ENCODE measurements at regions not wholly inside any gene's neighbourhood (a gene's known extent, or its start where the extent isn't known, plus 50 kb on each side); places are given as distances from the start of the nearest gene placed in this dataset.

DNA sequence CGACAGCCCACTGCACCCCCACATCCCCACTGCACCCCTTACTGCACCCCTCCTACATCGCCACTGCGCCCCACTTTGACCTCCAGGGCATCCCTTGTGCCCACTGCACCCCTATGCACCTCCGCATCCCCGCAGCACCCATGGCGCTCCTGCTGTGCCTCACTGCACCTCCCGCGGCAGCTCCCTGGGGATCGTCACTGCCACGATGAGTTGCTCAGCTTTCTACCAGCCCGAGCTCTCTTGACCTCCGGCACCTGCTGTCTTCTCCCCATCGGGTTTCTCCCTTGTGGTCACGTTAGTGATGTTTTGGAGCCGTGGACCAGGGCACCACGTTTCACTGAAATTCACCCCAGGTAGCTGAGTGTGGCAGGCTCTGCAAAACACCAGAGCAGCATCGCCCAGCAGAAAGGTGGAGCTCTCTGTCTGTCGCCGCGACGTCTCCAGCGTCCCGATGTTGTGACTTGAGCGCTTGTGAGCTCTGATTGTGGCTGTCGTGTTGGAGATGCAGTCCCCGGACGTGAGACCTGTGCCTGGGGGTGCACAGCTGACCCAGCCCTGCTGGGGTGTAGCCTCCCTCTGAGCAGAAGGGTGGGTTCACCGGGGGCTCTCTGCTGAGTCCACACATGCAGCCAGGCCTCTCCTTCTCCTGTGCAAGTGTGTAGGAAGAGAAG is 147.7 kb downstream of the DNAJB6 start:
- TF ChIP-seq, protein P1, sequence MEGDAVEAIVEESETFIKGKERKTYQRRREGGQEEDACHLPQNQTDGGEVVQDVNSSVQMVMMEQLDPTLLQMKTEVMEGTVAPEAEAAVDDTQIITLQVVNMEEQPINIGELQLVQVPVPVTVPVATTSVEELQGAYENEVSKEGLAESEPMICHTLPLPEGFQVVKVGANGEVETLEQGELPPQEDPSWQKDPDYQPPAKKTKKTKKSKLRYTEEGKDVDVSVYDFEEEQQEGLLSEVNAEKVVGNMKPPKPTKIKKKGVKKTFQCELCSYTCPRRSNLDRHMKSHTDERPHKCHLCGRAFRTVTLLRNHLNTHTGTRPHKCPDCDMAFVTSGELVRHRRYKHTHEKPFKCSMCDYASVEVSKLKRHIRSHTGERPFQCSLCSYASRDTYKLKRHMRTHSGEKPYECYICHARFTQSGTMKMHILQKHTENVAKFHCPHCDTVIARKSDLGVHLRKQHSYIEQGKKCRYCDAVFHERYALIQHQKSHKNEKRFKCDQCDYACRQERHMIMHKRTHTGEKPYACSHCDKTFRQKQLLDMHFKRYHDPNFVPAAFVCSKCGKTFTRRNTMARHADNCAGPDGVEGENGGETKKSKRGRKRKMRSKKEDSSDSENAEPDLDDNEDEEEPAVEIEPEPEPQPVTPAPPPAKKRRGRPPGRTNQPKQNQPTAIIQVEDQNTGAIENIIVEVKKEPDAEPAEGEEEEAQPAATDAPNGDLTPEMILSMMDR (conservative IDR thresholded peaks at IDR 0.05; ENCODE audit: low read length) = no peak
- no peak for TF ChIP-seq EZH2phosphoT487 (IDR thresholded peaks at IDR 0.05; ENCODE audit: borderline replicate concordance)

Measured in Loucy (cell line).